HUDEP-2 (cell line): ENCODE measurements at regions not wholly inside any gene's neighbourhood (a gene's known extent, or its start where the extent isn't known, plus 50 kb on each side); places are given as distances from the start of the nearest gene placed in this dataset.

Experiments
- DNase-seq, 76 experiments: peaks; one replicate each; lab custom pipeline; 2025; ENCODE audit not compliant: unreplicated experiment in 76 of 76; lab: John Stamatoyannopoulos, UW

GRCh38 chr6:8736156-8736895 lies 301.0 kb upstream of the SLC35B3 start:
- DNase-seq = no peak

DNA sequence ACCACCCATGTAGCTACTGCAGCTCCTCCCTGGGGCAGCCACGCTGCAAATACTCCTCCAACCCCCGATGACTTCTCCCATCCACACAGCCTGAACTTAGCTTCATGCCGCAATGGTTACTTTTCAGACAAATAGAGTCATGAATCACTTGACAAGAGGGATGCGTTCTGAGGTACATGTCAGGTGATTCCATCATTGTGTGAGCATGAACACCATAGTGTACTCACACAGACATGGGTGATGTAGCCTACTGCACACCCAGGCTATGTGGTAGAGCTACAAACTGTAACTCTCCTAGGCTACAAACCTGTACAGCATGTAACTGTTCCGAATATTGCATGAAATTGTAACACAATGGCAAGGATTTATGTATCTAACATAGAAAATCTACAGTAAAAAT lies 298.5 kb upstream of the SLC35B3 start:
- DNase-seq = no peak

DNA sequence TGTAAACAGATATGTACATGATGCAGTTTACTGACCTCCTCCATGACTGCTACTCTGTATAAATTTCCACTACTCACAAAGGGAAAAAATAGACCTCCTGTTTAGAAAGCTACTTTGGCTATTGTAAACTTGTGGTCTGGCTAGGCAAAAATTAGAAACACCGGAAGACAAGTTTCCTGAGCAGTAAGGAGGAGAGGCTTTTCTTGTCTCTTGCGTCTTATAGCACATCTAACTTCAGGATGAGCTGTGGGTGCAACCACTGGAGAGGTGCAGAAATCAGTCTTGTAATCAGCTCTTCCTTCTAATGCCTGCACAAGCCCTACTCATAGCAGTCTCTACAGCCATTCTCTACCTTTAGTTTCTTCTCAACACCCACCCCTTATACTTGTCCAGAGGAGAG lies 296.5 kb upstream of the SLC35B3 start:
- no peak for DNase-seq

DNA sequence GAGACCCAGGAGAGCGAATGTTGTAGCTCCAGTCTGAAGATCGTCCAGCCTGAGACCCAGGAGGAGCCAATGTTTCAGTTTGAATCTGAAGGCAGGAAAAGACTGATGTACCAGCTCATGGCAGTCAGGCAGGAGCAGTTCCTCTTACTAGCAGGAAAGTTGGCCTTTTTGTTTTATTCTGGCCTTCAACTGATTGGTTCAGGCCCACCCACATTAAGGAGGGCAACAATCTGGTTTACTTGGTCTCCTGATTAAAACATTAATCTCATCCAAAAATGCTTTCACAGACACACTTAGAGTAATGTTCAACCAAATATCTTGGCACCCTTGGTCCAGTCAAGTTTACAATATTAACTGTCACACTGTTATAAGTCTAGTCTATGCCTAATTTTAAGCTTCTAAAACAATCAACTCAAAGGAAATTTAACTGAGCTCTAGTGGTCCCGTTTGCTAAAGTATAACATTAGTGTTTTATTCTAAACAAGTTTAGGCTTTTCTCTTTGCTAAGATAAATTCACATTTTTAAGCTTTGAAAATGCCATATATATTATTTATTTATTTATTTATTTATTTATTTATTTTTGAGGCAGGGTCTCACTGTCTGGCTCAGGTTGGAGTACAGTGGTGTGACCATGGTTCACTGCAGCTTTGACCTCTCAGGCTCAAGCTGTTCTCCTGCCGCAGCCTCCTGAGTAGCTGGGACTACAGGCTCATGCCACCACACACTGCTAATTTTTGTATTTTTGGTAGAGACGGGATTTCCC lies 275.5 kb upstream of the SLC35B3 start:
- DNase-seq = no peak

GRCh38 chr6:8707956-8708772 lies 272.8 kb upstream of the SLC35B3 start:
- no peak for DNase-seq

GRCh38 chr6:8707369-8707768 lies 272.0 kb upstream of the SLC35B3 start:
- no peak for DNase-seq

DNA sequence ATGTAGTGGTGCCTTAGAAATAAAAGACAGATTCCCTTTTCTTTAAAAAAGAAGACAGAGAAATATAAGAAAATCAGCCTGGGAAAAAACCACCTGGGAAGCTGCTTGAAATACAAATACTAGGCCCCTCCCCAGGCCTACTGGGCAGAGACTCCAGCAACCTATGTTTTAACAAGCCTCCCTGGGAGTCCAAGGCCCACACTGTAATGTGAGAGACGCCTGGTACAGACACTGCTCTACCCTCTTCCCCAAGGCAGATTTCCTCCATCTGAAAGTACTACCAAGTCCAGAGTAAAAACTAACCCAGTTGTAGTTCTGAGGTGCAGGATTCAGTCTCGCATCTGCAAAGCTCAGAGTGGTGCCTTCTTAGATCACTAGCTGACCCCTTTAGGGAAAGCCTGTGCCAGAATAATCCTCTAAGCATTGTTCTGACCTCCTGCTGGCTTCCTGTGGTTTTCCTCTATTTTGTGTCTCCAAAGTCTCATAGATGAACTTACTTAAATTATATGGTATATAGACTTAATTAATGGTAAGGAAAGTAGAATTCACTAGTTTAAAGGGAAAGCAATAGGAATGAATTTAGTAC lies 270.2 kb upstream of the SLC35B3 start:
- no peak for DNase-seq

DNA sequence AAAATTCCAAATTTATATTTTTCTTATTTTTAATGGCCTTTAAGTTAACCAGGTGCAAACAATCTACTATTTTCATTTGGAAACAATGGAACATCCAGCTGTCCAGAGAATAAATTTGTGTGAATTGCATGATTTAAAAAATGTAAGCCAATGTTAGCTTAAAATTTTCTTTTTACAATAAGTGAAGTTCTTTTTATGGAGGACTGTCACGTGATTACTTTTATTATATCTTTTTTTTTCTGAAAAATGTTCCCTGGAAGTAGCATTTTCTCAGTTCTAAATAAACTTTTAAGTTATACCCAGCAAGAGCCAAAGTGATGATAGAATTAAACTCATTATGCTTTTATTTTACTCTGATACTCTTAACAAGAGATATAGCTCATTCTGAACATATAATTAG lies 267.7 kb upstream of the SLC35B3 start:
- no peak for DNase-seq

DNA sequence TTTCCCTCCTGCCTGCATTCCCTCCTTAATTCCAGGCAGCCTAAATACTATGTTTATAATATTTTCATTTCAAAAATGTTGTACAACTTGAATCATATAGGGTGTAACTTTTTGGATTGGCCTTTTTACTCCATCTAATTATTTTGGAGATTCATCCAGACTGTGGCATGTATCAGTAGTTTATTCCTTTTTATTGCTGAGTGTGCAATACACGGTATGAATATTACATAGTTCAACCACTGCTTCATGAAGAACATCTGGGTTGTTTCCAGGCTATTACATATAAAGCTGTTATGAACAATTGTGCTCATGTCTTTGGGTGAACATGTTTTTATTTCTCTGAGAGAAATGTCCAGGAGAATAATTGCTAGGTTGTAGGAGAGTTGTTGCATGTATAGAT lies 253.5 kb upstream of the SLC35B3 start:
- no peak for DNase-seq

DNA sequence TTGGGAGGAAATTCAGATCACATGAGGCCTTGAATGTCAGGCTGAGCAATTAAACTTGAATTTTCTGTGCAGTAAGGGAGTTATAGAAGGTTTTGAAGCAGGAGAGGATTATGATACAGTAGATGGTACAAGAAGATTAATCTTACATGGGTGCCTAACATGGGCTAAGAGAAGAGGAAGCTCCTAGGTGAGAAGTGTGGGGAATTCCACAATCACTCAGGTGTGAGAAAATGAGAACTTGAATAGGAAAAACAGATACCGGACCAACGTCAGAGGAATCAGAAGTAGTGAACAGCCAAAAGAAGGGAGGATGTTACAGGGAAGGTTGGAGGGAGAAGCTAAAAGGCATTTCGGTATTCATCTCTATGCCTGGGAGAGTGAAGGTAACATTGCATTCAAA lies 250.7 kb upstream of the SLC35B3 start:
- no peak for DNase-seq

DNA sequence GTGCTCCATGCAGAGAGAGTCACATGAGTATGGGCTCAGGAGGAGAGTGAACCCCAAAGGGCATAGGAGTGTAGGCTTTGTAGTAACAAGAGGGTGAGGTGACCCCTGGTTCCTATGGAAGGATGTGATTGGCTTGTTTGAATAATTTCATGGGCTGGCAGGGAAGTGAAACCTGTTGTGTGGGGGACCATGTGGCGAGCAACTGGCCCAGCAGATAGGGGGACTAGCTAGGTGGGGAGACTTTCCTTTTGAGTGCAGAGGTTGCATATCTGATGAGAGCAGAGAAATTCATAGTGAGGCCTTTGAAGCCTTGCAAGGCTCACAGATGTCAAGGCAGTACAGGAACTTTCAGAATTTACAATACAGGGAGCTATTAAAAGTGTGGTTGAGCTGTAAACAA lies 247.9 kb upstream of the SLC35B3 start:
- DNase-seq = no peak

DNA sequence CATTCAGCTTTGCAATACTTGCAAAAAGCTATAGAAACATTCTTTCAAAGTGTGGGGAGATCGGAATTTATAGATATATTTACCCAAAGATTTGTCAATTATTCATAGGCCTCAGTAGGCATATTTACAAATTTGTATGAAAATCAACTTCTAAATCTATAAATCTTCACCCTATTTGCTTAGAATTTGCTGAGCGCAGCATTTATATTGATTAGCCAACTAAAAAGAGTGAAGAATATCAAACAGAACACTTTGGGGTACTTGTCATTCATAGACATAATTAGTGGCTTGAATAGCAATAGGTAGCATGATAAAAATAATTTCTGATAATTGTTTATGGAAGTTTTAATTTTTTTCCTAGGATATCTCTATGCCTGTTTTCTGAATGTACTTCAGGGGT lies 244.5 kb upstream of the SLC35B3 start:
- DNase-seq = no peak

DNA sequence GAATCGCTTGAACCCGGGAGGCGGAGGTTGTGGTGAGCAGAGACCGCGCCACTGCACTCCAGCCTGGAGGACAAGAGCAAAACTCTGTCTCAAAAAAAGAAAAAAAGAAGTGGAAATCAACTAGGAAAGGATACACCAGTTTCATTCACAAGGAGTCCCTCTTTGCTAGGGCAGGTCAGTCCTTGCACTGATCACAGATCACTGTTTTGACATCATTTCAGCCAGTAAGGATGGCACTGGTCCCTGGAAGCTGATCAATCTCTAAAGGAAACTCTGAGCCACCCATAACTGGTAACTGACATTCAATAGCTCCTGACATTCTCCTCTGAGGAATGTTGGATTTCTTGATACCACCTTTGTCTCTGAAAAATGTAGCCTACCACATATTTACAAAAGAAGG lies 243.1 kb upstream of the SLC35B3 start:
- no peak for DNase-seq

GRCh38 chr6:8674126-8674525 lies 238.8 kb upstream of the SLC35B3 start:
- DNase-seq = no peak

DNA sequence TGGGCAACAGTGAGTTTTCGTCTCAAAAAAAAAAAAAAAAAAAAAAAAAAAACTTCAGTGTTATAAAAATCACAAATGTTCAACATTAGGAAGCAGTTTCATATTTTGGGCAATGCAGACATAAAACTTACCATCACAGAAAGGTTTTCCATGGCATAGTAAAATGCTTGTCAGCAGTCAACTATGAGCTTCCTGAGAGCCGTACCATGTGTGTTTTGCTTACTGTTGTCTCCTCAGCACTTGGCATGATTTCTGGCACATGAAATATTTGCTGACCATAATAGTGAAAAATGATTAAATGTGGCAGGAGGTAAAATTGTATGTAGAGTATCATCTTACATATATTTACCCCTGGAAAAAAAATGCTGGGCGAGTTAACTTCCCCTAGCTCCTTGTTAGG lies 237.5 kb upstream of the SLC35B3 start:
- no peak for DNase-seq

DNA sequence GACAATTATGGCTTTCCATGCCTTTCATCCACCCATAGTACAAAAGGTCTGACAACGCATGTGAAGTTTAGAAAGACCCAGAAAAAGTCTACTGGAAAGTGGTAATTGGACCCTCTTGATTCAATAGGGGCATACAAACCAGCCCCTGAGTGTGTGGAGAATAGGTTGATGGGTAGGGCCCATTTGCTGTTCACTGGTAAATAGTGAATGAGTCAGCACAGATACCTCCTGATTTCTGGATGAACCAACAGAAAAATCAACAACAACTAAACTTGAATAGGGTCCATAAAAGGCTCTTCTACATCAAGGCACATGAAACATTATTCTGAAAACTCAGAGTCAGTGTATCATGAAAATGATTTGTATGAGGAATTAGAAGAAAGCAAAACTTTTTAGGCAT lies 235.4 kb upstream of the SLC35B3 start:
- no peak for DNase-seq

DNA sequence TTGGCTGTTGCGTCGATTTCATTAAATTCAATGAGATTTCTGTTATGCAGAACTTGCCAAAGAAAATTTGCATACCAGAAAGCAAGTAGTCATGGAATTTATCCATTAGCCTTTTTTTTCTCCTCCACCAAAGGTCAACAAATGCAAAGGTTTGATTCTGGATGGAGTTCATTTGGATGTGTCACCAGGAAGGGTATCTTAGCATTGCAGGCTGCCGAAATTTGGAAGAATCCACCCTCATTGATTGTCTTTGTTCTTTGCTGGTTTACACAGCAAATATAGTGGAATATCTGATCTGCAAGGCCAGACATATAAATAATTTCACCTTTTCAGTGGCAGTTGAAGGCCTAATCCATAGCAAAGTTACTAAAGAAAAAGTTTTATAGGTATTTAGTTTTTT lies 229.4 kb upstream of the SLC35B3 start:
- DNase-seq = no peak

DNA sequence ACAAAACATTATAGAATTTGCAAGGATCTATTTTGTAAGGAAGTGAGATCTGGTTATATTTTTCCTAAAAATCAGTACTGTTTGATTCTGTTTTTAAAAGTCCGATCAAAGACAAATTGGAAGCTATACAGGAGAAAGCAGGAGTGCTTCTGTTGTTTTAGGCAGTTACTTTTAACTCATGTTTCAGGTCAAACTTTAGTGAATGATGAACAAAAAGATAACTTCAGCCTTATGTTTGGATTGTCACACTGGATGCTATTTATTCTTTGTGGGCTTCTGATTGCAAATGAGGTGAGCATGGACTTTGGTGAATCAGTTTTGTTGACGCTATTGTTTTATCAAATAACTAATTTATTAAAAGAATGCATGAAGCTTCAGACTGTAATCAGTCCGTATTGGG lies 228.7 kb upstream of the SLC35B3 start:
- DNase-seq = no peak

- no peak for DNase-seq
Measured at GRCh38 chr6:8659404-8660189, 224.3 kb upstream of the SLC35B3 start.

DNA sequence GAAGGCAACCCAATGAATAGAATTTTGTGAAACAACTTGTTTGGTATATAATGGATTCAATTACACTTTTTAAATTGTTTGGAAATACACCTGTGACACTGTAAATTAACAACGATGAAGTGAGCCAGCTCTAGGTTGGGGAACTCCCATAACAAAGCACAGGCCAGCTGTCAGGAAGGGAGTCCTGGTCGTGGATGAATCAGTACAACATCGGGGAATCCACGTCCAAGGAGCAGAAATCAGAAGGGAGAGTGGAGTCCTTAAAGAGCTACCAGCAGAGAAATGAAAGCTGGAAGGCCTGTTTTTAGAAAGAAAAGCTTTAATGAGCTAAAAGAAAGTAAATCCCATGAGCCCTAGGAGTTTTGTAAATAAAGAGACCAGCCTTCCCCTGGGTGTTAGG lies 223.1 kb upstream of the SLC35B3 start:
- no peak for DNase-seq
